BE2C (cell line): ENCODE measurements at regions not wholly inside any gene's neighbourhood (a gene's known extent, or its start where the extent isn't known, plus 50 kb on each side); places are given as distances from the start of the nearest gene placed in this dataset.
"Not testable (repeated sequence)": the region's sequence is repeated elsewhere in the genome, so short reads cannot be mapped to it uniquely, and the experiment has no call there.

Experiments
- DNase-seq: peaks from one replicate; pipeline ENCODE4 v3.0.0-alpha.2; 2020
- H3K27me3 ChIP-seq: fragments of 250-450 bp; sonication (Bioruptor Pico); 2 replicates; pipeline ENCODE4 v1.5.1; 2020; ENCODE audit warnings: mild to moderate bottlenecking
- H3K36me3 ChIP-seq: fragments of 250-450 bp; sonication (Bioruptor Pico); 2 replicates; pipeline ENCODE4 v1.5.1; 2020; ENCODE audit warnings: mild to moderate bottlenecking
- H3K4me1 ChIP-seq: fragments of 250-450 bp; sonication (Bioruptor Pico); 2 replicates; pipeline ENCODE4 v1.5.1; 2020
- H3K4me3 ChIP-seq: 2 replicates; pipeline ENCODE4 v1.5.1; 2011; ENCODE audit warnings: low read depth, low read length
- H3K9me3 ChIP-seq: fragments of 250-450 bp; sonication (Bioruptor Pico); 2 replicates; pipeline ENCODE4 v1.5.1; 2020
- CTCF ChIP-seq: IDR thresholded peaks from 2 replicates; pipeline ENCODE4 v1.5.1; 2012; ENCODE audit warnings: mild to moderate bottlenecking, low read depth, low read length

- H3K4me3 ChIP-seq: no peak overlapping the region
- no peaks in the 10 kb centered on the region for H3K4me1 ChIP-seq
- no peaks in the 10 kb centered on the region for H3K27me3 ChIP-seq
- TF ChIP-seq CTCF: no peak
- H3K9me3 ChIP-seq: no peaks in the 10 kb centered on the region
- no peaks in the 10 kb centered on the region for H3K36me3 ChIP-seq
- DNase-seq: no peak
Measured at GRCh38 chr2:100749771-100750542, 70.0 kb upstream of the NPAS2 start.

GRCh38 chr2:100751871-100752625 lies 67.9 kb upstream of the NPAS2 start:
- H3K27me3 ChIP-seq, DNase-seq, H3K4me1 ChIP-seq, H3K36me3 ChIP-seq, H3K4me3 ChIP-seq, H3K9me3 ChIP-seq: not testable (repeated sequence)

- Histone ChIP-seq H3K27me3 (no peaks in the 10 kb centered on the region), H3K4me3 (no peak overlapping the region), H3K9me3 (no peaks in the 10 kb centered on the region), H3K4me1 (no peaks in the 10 kb centered on the region), H3K36me3 (no peaks in the 10 kb centered on the region)
- DNase-seq: no peak
- no peak for TF ChIP-seq CTCF
Measured at GRCh38 chr2:100752628-100753333, 67.2 kb upstream of the NPAS2 start.

- no peaks in the 10 kb centered on the region for H3K36me3 ChIP-seq
- TF ChIP-seq CTCF: no peak
- H3K27me3 ChIP-seq: no peaks in the 10 kb centered on the region
- DNase-seq: no peak
- no peaks in the 10 kb centered on the region for H3K9me3 ChIP-seq
- H3K4me3 ChIP-seq: no peak overlapping the region
- no peaks in the 10 kb centered on the region for H3K4me1 ChIP-seq
Measured at GRCh38 chr2:100753444-100753843, 66.5 kb upstream of the NPAS2 start.

GRCh38 chr2:100753881-100754280 lies 66.1 kb upstream of the NPAS2 start:
- TF ChIP-seq CTCF: no peak
- no peak overlapping the region for H3K4me3 ChIP-seq
- H3K36me3 ChIP-seq: no peaks in the 10 kb centered on the region
- no peaks in the 10 kb centered on the region for H3K27me3 ChIP-seq
- no peak for DNase-seq
- H3K9me3 ChIP-seq: no peaks in the 10 kb centered on the region
- H3K4me1 ChIP-seq: no peaks in the 10 kb centered on the region

GRCh38 chr2:100754951-100755350 lies 65.0 kb upstream of the NPAS2 start:
- Histone ChIP-seq H3K36me3 (no peaks in the 10 kb centered on the region), H3K4me3 (no peak overlapping the region), H3K27me3 (no peaks in the 10 kb centered on the region), H3K9me3 (no peaks in the 10 kb centered on the region), H3K4me1 (no peaks in the 10 kb centered on the region)
- no peak for DNase-seq
- no peak for TF ChIP-seq CTCF
